WTC11 (cell line): ENCODE measurements at regions not wholly inside any gene's neighbourhood (a gene's known extent, or its start where the extent isn't known, plus 50 kb on each side); places are given as distances from the start of the nearest gene placed in this dataset.

ENCODE experiments used
- CREB1 ChIP-seq: sonication (generic); formaldehyde crosslinking; IDR thresholded peaks from 2 replicates; pipeline ENCODE4 v1.8.0; 2023; ENCODE audit warnings: mild to moderate bottlenecking, missing genetic modification reagents
- CTCF ChIP-seq: fragments of 200-600 bp; IDR thresholded peaks from 2 replicates; pipeline ENCODE4 v1.8.0; 2022; ENCODE audit warnings: antibody characterized with exemption
- ETV6 ChIP-seq: sonication (generic); formaldehyde crosslinking; IDR thresholded peaks from 2 replicates; pipeline ENCODE4 v1.8.1; 2022; ENCODE audit warnings: mild to moderate bottlenecking, missing genetic modification reagents
- HMGA2 ChIP-seq: fragments of 250-450 bp; sonication (Bioruptor Pico); IDR thresholded peaks from 2 replicates; pipeline ENCODE4 v1.4.0; 2021; ENCODE audit warnings: mild to moderate bottlenecking, moderate library complexity
- JUN ChIP-seq: sonication (generic); formaldehyde crosslinking; IDR thresholded peaks from 2 replicates; pipeline ENCODE4 v1.8.0; 2023; ENCODE audit warnings: mild to moderate bottlenecking, missing genetic modification reagents
- MAX ChIP-seq: sonication (generic); formaldehyde crosslinking; IDR thresholded peaks from 2 replicates; pipeline ENCODE4 v1.8.0; 2022; ENCODE audit warnings: mild to moderate bottlenecking, missing genetic modification reagents
- NR2C2 ChIP-seq: sonication (generic); formaldehyde crosslinking; IDR thresholded peaks from 2 replicates; pipeline ENCODE4 v1.8.0; 2022; ENCODE audit warnings: mild to moderate bottlenecking, missing genetic modification reagents
- ZNF232 ChIP-seq: sonication (generic); formaldehyde crosslinking; IDR thresholded peaks from 2 replicates; pipeline ENCODE4 v1.8.0; 2022; ENCODE audit warnings: mild to moderate bottlenecking, missing genetic modification reagents
- ZNF263 ChIP-seq: sonication (generic); formaldehyde crosslinking; IDR thresholded peaks from 2 replicates; pipeline ENCODE4 v1.8.1; 2022; ENCODE audit warnings: low read depth, mild to moderate bottlenecking, moderate library complexity, missing genetic modification reagents
- TF ChIP-seq, protein P1 (sequence below): sonication (generic); formaldehyde crosslinking; IDR thresholded peaks from 2 replicates; pipeline ENCODE4 v1.8.1; 2023; ENCODE audit warnings: mild to moderate bottlenecking, missing genetic modification reagents, moderate library complexity
- TF ChIP-seq, protein P2 (sequence below): sonication (generic); formaldehyde crosslinking; IDR thresholded peaks from 2 replicates; pipeline ENCODE4 v1.8.1; 2023; ENCODE audit warnings: mild to moderate bottlenecking, missing genetic modification reagents, borderline replicate concordance

DNA sequence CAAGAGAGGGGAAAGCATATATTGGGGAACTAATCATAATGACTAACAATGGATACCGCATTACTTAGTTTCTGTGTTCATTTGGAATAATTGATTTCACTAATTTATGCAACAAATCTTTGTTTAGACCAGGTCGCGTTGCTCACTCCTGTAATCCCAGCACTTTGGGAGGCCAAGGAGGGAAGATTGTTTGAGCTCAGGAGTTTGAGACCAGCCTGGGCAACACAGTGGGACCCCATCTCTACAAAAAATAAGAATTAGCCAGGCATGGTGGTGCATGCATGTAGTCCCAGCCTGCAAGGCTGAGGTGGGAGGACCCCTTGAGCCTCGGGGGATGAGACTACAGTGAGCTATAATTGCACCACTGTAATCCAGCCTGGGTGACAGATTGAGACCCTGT is 585.7 kb upstream of the CBLB start:
- TF ChIP-seq JUN = no peak
- no peak for TF ChIP-seq ZNF263
- no peak for TF ChIP-seq CTCF
- TF ChIP-seq ETV6 = no peak
- no peak for TF ChIP-seq ZNF232
- TF ChIP-seq HMGA2 (CRISPR knock-in tag) = no peak
- no peak for TF ChIP-seq MAX (CRISPR knock-in tag)
- TF ChIP-seq, protein P1, sequence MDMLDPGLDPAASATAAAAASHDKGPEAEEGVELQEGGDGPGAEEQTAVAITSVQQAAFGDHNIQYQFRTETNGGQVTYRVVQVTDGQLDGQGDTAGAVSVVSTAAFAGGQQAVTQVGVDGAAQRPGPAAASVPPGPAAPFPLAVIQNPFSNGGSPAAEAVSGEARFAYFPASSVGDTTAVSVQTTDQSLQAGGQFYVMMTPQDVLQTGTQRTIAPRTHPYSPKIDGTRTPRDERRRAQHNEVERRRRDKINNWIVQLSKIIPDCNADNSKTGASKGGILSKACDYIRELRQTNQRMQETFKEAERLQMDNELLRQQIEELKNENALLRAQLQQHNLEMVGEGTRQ (CRISPR knock-in tag) = no peak
- no peak for TF ChIP-seq CREB1 (CRISPR knock-in tag)
- TF ChIP-seq, protein P2, sequence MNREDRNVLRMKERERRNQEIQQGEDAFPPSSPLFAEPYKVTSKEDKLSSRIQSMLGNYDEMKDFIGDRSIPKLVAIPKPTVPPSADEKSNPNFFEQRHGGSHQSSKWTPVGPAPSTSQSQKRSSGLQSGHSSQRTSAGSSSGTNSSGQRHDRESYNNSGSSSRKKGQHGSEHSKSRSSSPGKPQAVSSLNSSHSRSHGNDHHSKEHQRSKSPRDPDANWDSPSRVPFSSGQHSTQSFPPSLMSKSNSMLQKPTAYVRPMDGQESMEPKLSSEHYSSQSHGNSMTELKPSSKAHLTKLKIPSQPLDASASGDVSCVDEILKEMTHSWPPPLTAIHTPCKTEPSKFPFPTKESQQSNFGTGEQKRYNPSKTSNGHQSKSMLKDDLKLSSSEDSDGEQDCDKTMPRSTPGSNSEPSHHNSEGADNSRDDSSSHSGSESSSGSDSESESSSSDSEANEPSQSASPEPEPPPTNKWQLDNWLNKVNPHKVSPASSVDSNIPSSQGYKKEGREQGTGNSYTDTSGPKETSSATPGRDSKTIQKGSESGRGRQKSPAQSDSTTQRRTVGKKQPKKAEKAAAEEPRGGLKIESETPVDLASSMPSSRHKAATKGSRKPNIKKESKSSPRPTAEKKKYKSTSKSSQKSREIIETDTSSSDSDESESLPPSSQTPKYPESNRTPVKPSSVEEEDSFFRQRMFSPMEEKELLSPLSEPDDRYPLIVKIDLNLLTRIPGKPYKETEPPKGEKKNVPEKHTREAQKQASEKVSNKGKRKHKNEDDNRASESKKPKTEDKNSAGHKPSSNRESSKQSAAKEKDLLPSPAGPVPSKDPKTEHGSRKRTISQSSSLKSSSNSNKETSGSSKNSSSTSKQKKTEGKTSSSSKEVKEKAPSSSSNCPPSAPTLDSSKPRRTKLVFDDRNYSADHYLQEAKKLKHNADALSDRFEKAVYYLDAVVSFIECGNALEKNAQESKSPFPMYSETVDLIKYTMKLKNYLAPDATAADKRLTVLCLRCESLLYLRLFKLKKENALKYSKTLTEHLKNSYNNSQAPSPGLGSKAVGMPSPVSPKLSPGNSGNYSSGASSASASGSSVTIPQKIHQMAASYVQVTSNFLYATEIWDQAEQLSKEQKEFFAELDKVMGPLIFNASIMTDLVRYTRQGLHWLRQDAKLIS (CRISPR knock-in tag) = no peak
- no peak for TF ChIP-seq NR2C2 (CRISPR knock-in tag)
